IMR-90 (cell line): ENCODE measurements at regions not wholly inside any gene's neighbourhood (a gene's known extent, or its start where the extent isn't known, plus 50 kb on each side); places are given as distances from the start of the nearest gene placed in this dataset.

Experiments used
- ATAC-seq: fragments of 200-7000 bp; cut with Tn5 transposase; 2 replicates; pipeline ENCODE4 v1.9.1; 2020; ENCODE audit warnings: low read depth, mild to moderate bottlenecking, moderate library complexity
- BruUV-seq: library from RNA; stranded (reverse); fragments of 400-500 nt; replicated peaks from 2 replicates; lab custom pipeline; 2021; lab: Mats Ljungman, UMichigan
- CTCF ChIA-PET: fragments of 300-600 bp; formaldehyde crosslinking; extraction: SDS; loops from one replicate; lab custom pipeline; 2021; ENCODE audit warnings: antibody characterized with exemption; lab: Yijun Ruan, JAX
- POLR2A ChIA-PET: fragments of 300-600 bp; sonication (Branson Sonifier 250); formaldehyde crosslinking; loops from one replicate; lab custom pipeline; 2022; ENCODE audit warnings: antibody characterized with exemption; ENCODE audit not compliant: unreplicated experiment; lab: Charles Lee
- DNase-seq: peaks from one replicate; pipeline ENCODE4 v3.0.0; 2013
- H2AFZ ChIP-seq: replicated peaks from 2 replicates; pipeline ENCODE3; 2013; ENCODE audit warnings: low read length, mild to moderate bottlenecking; ENCODE audit not compliant: poor library complexity
- H2AK5ac ChIP-seq: 2 replicates; pipeline ENCODE4 v1.6.1; 2013; ENCODE audit warnings: low read depth, low read length, inconsistent platforms
- H2AK9ac ChIP-seq: replicated peaks from 2 replicates; pipeline ENCODE3; 2013; ENCODE audit warnings: mild to moderate bottlenecking, low read depth, low read length, moderate library complexity; ENCODE audit not compliant: poor library complexity
- H2BK120ac ChIP-seq: 2 replicates; pipeline ENCODE4 v1.6.1; 2013; ENCODE audit warnings: low read depth, low read length, inconsistent platforms
- H2BK15ac ChIP-seq: 3 replicates; pipeline ENCODE4 v1.6.1; 2013; ENCODE audit warnings: low read depth, low read length, inconsistent platforms
- H2BK20ac ChIP-seq: 2 replicates; pipeline ENCODE4 v1.6.1; 2013; ENCODE audit warnings: low read depth, mild to moderate bottlenecking, inconsistent platforms, low read length, moderate library complexity
- H2BK5ac ChIP-seq: 2 replicates; pipeline ENCODE4 v1.6.1; 2013; ENCODE audit warnings: mild to moderate bottlenecking, low read depth, low read length, inconsistent platforms; ENCODE audit not compliant: poor library complexity, severe bottlenecking
- H3K14ac ChIP-seq: replicated peaks from 2 replicates; pipeline ENCODE4 v1.6.1; 2013; ENCODE audit warnings: low read depth, low read length, inconsistent platforms
- H3K18ac ChIP-seq: 2 replicates; pipeline ENCODE4 v1.6.1; 2013; ENCODE audit warnings: low read depth, low read length, control low read depth
- H3K23ac ChIP-seq: 2 replicates; pipeline ENCODE4 v1.6.1; 2013; ENCODE audit warnings: low read depth, low read length, inconsistent platforms
- H3K27ac ChIP-seq: 2 replicates; pipeline ENCODE4 v1.5.1; 2013; ENCODE audit warnings: mild to moderate bottlenecking, control low read depth, low read length; ENCODE audit not compliant: insufficient read depth
- H3K27me3 ChIP-seq: 2 replicates; pipeline ENCODE4 v1.6.1; 2013; ENCODE audit warnings: low read length; ENCODE audit not compliant: control insufficient read depth, insufficient read depth
- H3K36me3 ChIP-seq: 2 replicates; pipeline ENCODE4 v1.6.1; 2013; ENCODE audit warnings: low read length, mixed read lengths; ENCODE audit not compliant: control insufficient read depth, insufficient read depth
- H3K4ac ChIP-seq: 2 replicates; pipeline ENCODE4 v1.6.1; 2013; ENCODE audit warnings: low read depth, low read length, inconsistent platforms
- H3K4me1 ChIP-seq: 2 replicates; pipeline ENCODE4 v1.6.1; 2013; ENCODE audit warnings: low read length, mixed read lengths; ENCODE audit not compliant: control insufficient read depth, insufficient read depth
- H3K4me2 ChIP-seq: 2 replicates; pipeline ENCODE4 v1.6.1; 2013; ENCODE audit warnings: low read depth, mild to moderate bottlenecking, control low read depth, low read length, moderate library complexity
- H3K4me3 ChIP-seq: 2 replicates; pipeline ENCODE4 v1.5.1; 2013; ENCODE audit warnings: low read depth, mild to moderate bottlenecking, control low read depth, low read length, moderate library complexity; ENCODE audit not compliant: insufficient read depth
- H3K56ac ChIP-seq: 2 replicates; pipeline ENCODE4 v1.6.1; 2013; ENCODE audit warnings: low read length, inconsistent platforms; ENCODE audit not compliant: insufficient read depth; ENCODE audit errors: extremely low read depth
- H3K79me1 ChIP-seq, 2 experiments: 2 replicates each; pipeline ENCODE4 v1.6.1; 2013; ENCODE audit warnings: low read length in 2 of 2, inconsistent platforms in 1 of 2, low read depth in 1 of 2
- H3K9ac ChIP-seq: 2 replicates; pipeline ENCODE4 v1.6.1; 2013; ENCODE audit warnings: low read depth, low read length, control low read depth
- H3K9me1 ChIP-seq: 2 replicates; pipeline ENCODE4 v1.6.1; 2013; ENCODE audit warnings: low read length, inconsistent platforms; ENCODE audit not compliant: insufficient read depth
- H3K9me3 ChIP-seq: 2 replicates; pipeline ENCODE4 v1.6.1; 2013; ENCODE audit warnings: low read length; ENCODE audit not compliant: control insufficient read depth, insufficient read depth
- H4K20me1 ChIP-seq: 2 replicates; pipeline ENCODE4 v1.6.1; 2013; ENCODE audit warnings: low read length, inconsistent platforms; ENCODE audit not compliant: insufficient read depth
- H4K5ac ChIP-seq: 2 replicates; pipeline ENCODE4 v1.6.1; 2013; ENCODE audit warnings: mild to moderate bottlenecking, low read depth, low read length, control low read depth
- H4K8ac ChIP-seq, 2 experiments: 2 replicates each; pipeline ENCODE4 v1.6.1; 2013; ENCODE audit warnings: low read depth in 2 of 2, low read length in 2 of 2, control low read depth in 1 of 2, inconsistent platforms in 1 of 2
- H4K91ac ChIP-seq: 2 replicates; pipeline ENCODE4 v1.6.1; 2013; ENCODE audit warnings: low read depth, low read length, inconsistent platforms; ENCODE audit not compliant: insufficient read depth
- BHLHE40 ChIP-seq: fragments of 150-350 bp; IDR thresholded peaks from 2 replicates; pipeline ENCODE4 v1.6.1; 2016; ENCODE audit warnings: mild to moderate bottlenecking, low read depth, low read length
- CEBPB ChIP-seq: IDR thresholded peaks from 2 replicates; pipeline ENCODE4 v1.6.1; 2012; ENCODE audit warnings: low read depth, low read length, improper control_type of control experiment
- CHD1 ChIP-seq: IDR thresholded peaks from 2 replicates; pipeline ENCODE4 v1.6.1; 2012; ENCODE audit warnings: low read depth, low read length, improper control_type of control experiment
- ELK1 ChIP-seq: fragments of 150-350 bp; IDR thresholded peaks from 2 replicates; pipeline ENCODE4 v1.6.1; 2016; ENCODE audit warnings: low read depth, mild to moderate bottlenecking, low read length, moderate library complexity, borderline replicate concordance
- FOS ChIP-seq: fragments of 150-350 bp; IDR thresholded peaks from 2 replicates; pipeline ENCODE4 v1.6.1; 2016; ENCODE audit warnings: low read depth, low read length
- MAFK ChIP-seq: IDR thresholded peaks from 2 replicates; pipeline ENCODE4 v1.6.1; 2012; ENCODE audit warnings: low read depth, low read length, improper control_type of control experiment
- MAZ ChIP-seq: IDR thresholded peaks from 2 replicates; pipeline ENCODE4 v1.6.1; 2012; ENCODE audit warnings: low read depth, mild to moderate bottlenecking, low read length, improper control_type of control experiment, moderate library complexity, borderline replicate concordance
- MXI1 ChIP-seq: IDR thresholded peaks from 2 replicates; pipeline ENCODE4 v1.6.1; 2012; ENCODE audit warnings: low read depth, mild to moderate bottlenecking, low read length, moderate library complexity, borderline replicate concordance
- NFE2L2 ChIP-seq: fragments of 150-350 bp; IDR thresholded peaks from 2 replicates; pipeline ENCODE4 v1.6.1; 2016; ENCODE audit warnings: low read depth, mild to moderate bottlenecking, low read length
- POLR2A ChIP-seq: IDR thresholded peaks from 2 replicates; pipeline ENCODE4 v1.6.1; 2012; ENCODE audit warnings: mild to moderate bottlenecking, low read depth, low read length
- RAD21 ChIP-seq: IDR thresholded peaks from 2 replicates; pipeline ENCODE4 v1.6.1; 2012; ENCODE audit warnings: low read length, improper control_type of control experiment
- RCOR1 ChIP-seq: IDR thresholded peaks from 2 replicates; pipeline ENCODE4 v1.6.1; 2012; ENCODE audit warnings: mild to moderate bottlenecking, low read length, improper control_type of control experiment; ENCODE audit not compliant: insufficient replicate concordance
- RFX5 ChIP-seq: IDR thresholded peaks from 2 replicates; pipeline ENCODE4 v1.8.0; 2012; ENCODE audit warnings: low read depth, mild to moderate bottlenecking, low read length, moderate library complexity
- SMC3 ChIP-seq: fragments of 150-350 bp; IDR thresholded peaks from 2 replicates; pipeline ENCODE4 v1.6.1; 2016; ENCODE audit warnings: low read depth, mild to moderate bottlenecking, antibody characterized with exemption, low read length, moderate library complexity
- USF2 ChIP-seq: fragments of 150-350 bp; IDR thresholded peaks from 2 replicates; pipeline ENCODE4 v1.6.1; 2017; ENCODE audit warnings: mild to moderate bottlenecking, antibody characterized with exemption, low read length, low read depth
- WGBS, 2 experiments: methylation state at CpG; one replicate each; pipeline versions ENCODE4 v1.1.5 to v1.1.7; 2013; ENCODE audit warnings: missing lambda C conversion rate in 2 of 2; ENCODE audit not compliant: insufficient read length in 1 of 2; ENCODE audit errors: extremely low coverage in 2 of 2; 5-methylcytosine and 5-hydroxymethylcytosine counted together
- dilution Hi-C: fragments of 300-500 bp; cut with HindIII; formaldehyde crosslinking; loops from one replicate; pipeline ENCODE4 v1.14.3; 2018; ENCODE audit warnings: low sequenced_read_pairs; ENCODE audit not compliant: unreplicated experiment
- in situ Hi-C: fragments of 300-500 bp; cut with MboI; formaldehyde crosslinking; loops from 3 replicates; pipeline ENCODE4 v1.14.3; 2019; ENCODE audit warnings: low sequenced_read_pairs, inconsistent platforms, mixed read lengths
- intact Hi-C: fragments of 100-400 bp; cut with micrococcal nuclease; formaldehyde crosslinking; loops from 2 replicates; pipeline ENCODE4 v1.10.0; 2022
- TF ChIP-seq, protein P1 (sequence below): conservative IDR thresholded peaks from 2 replicates; pipeline ENCODE4 v1.5.1; 2012; ENCODE audit warnings: mild to moderate bottlenecking, low read depth, low read length, improper control_type of control experiment

GRCh38 chr2:7860693-7861092 lies 821.2 kb upstream of the ID2 start:
- intact Hi-C loops, result no loop called here
- H3K4me1 ChIP-seq, result peaks cover 11% of the 10 kb centered on the region; the same call in 1 of the 2 replicates

More at GRCh38 chr2:7860693-7861092, 821.2 kb upstream of the ID2 start:
- Histone ChIP-seq H3K9me3 (no peaks in the 10 kb centered on the region), H4K8ac (no peak overlapping the region), H3K56ac (no peak overlapping the region), H4K20me1 (no peaks in the 10 kb centered on the region), H2BK20ac (no peak overlapping the region), H3K4me3 (no peak overlapping the region), H3K9ac (no peak overlapping the region), H3K18ac (no peak overlapping the region), H3K4ac (no peak overlapping the region), H3K27me3 (no peaks in the 10 kb centered on the region), H3K14ac (no peak overlapping the region), H3K23ac (no peak overlapping the region), H3K36me3 (no peaks in the 10 kb centered on the region), H2BK15ac (no peak overlapping the region), H4K5ac (no peak overlapping the region), H2AFZ (no peak overlapping the region), H4K91ac (no peak overlapping the region), H2BK120ac (no peak overlapping the region), H3K27ac (no peak overlapping the region), H2BK5ac (no peak overlapping the region), H2AK9ac (no peak overlapping the region), H3K4me2 (no peak overlapping the region), H3K9me1 (peaks cover 6% of the 10 kb centered on the region; the same call in 1 of the 2 replicates), H3K79me1 (no peaks in the 10 kb centered on the region), H2AK5ac (no peak overlapping the region)
- DNase-seq, result peak; percentile 41
- dilution Hi-C loops (no loop called here), in situ Hi-C loops (no loop called here)
- TF ChIP-seq CEBPB (no peak), MAZ (no peak), SMC3 (no peak), FOS (no peak), BHLHE40 (no peak), CHD1 (no peak), RCOR1 (no peak), RFX5 (no peak), MAFK (no peak), POLR2A (no peak), ELK1 (no peak), USF2 (no peak), RAD21 (no peak), MXI1 (no peak), NFE2L2 (no peak)
- TF ChIP-seq, protein P1, sequence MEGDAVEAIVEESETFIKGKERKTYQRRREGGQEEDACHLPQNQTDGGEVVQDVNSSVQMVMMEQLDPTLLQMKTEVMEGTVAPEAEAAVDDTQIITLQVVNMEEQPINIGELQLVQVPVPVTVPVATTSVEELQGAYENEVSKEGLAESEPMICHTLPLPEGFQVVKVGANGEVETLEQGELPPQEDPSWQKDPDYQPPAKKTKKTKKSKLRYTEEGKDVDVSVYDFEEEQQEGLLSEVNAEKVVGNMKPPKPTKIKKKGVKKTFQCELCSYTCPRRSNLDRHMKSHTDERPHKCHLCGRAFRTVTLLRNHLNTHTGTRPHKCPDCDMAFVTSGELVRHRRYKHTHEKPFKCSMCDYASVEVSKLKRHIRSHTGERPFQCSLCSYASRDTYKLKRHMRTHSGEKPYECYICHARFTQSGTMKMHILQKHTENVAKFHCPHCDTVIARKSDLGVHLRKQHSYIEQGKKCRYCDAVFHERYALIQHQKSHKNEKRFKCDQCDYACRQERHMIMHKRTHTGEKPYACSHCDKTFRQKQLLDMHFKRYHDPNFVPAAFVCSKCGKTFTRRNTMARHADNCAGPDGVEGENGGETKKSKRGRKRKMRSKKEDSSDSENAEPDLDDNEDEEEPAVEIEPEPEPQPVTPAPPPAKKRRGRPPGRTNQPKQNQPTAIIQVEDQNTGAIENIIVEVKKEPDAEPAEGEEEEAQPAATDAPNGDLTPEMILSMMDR, result no peak
- WGBS, 2 experiments, result no CpG with 5 or more reads among the region's 2 CpGs
- no TSS peak for BruUV-seq
- ChIA-PET CTCF (no interaction called here), POLR2A (no interaction called here)
- no peak for ATAC-seq
